ENCODE measurements at regions not wholly inside any gene's neighbourhood (a gene's known extent, or its start where the extent isn't known, plus 50 kb on each side); places are given as distances from the start of the nearest gene placed in this dataset.

DNA sequence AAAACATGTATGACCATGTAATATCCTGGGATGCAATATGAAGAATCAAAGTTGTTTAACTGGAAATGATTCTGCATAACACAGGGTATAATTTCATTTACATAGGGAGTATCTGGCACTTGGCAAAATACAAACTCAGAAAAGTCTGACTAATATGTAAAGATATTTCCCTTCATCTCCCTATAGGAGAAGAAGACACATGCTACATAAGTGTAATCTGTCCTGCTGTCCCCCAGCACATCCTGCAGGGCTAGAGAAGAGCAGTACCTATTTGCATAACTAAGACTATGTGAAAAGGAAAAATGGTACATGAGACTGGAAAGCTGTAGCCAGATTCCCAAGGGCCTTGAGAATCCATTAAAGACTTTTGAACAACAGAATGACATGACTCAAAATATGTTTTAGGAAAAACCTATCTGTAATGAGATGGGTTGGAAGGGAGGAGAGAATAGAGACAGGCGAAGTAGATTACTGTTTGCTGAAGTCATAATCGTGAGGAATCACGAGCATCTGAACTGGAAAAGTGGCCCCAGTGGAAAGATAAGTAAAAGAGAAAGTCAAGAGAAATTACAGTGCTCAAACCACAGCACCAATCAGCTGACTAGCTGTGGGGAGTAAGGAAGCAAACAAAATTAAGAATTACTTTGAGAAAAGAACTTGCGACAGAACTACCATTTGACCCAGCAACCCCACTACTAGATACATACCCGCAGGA, 155.1 kb upstream of the HMGA2 start:
- no peak for DNase-seq (ENCODE audit: extremely low spot score, unreplicated experiment)
- no peaks in the 10 kb centered on the region for H3K4me1 Mint-ChIP-seq (ENCODE audit: unreplicated experiment)
- no peaks in the 10 kb centered on the region for H3K27me3 Mint-ChIP-seq
- TF ChIP-seq CTCF (conservative IDR thresholded peaks at IDR 0.05), result no peak
- H3K4me3 Mint-ChIP-seq, result no peak overlapping the region
- no peaks in the 10 kb centered on the region for H3K36me3 Mint-ChIP-seq
- H3K27ac Mint-ChIP-seq, result no peak overlapping the region
- H3K9me3 Mint-ChIP-seq, result peaks cover 15% of the 10 kb centered on the region

GRCh38 chr12:65670775-65671174, 153.5 kb upstream of the HMGA2 start:
- no peak overlapping the region for H3K27ac Mint-ChIP-seq
- H3K27me3 Mint-ChIP-seq, result no peaks in the 10 kb centered on the region
- peaks cover 9% of the 10 kb centered on the region for H3K4me1 Mint-ChIP-seq (ENCODE audit: unreplicated experiment)
- peaks cover 4% of the 10 kb centered on the region for H3K9me3 Mint-ChIP-seq
- H3K36me3 Mint-ChIP-seq, result no peaks in the 10 kb centered on the region
- TF ChIP-seq CTCF (conservative IDR thresholded peaks at IDR 0.05), result no peak
- DNase-seq (ENCODE audit: extremely low spot score, unreplicated experiment), result no peak
- H3K4me3 Mint-ChIP-seq, result no peak overlapping the region

GRCh38 chr12:65672441-65672840, 151.8 kb upstream of the HMGA2 start:
- Mint-ChIP-seq H3K9me3 (peaks cover 4% of the 10 kb centered on the region), H3K36me3 (no peaks in the 10 kb centered on the region), H3K4me3 (no peak overlapping the region), H3K27me3 (no peaks in the 10 kb centered on the region), H3K27ac (no peak overlapping the region), H3K4me1 (ENCODE audit: unreplicated experiment) (peaks cover 12% of the 10 kb centered on the region)
- no peak for TF ChIP-seq CTCF (conservative IDR thresholded peaks at IDR 0.05)
- no peak for DNase-seq (ENCODE audit: extremely low spot score, unreplicated experiment)

DNA sequence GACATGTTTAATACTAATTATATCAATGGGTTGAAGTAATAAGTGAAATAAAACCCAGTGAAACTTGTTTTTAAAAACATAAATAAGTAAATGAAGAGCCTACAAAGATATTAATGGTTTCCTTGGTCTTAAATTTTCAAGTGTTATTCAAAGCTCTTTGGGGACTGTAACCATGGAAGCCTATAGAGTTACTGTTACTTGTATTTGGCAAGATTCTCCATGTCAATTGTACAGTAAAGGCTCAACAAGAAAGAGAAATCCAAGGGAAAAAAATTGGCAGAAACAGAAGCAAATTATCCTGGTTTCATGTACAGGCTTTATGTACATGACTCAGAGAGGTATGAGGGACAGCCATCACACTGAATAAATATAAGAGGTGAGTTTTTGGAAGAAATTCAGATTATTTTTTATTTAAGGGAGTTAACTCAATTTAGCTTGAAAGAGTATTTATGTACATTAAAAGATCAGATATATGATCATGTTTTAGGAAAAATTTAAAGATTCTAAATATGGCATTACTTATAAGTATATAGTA, 151.1 kb upstream of the HMGA2 start:
- Mint-ChIP-seq H3K4me3 (no peak overlapping the region), H3K4me1 (ENCODE audit: unreplicated experiment) (peaks cover 12% of the 10 kb centered on the region), H3K9me3 (peaks cover 4% of the 10 kb centered on the region), H3K27ac (no peak overlapping the region), H3K36me3 (no peaks in the 10 kb centered on the region), H3K27me3 (no peaks in the 10 kb centered on the region)
- no peak for DNase-seq (ENCODE audit: extremely low spot score, unreplicated experiment)
- no peak for TF ChIP-seq CTCF (conservative IDR thresholded peaks at IDR 0.05)

DNA sequence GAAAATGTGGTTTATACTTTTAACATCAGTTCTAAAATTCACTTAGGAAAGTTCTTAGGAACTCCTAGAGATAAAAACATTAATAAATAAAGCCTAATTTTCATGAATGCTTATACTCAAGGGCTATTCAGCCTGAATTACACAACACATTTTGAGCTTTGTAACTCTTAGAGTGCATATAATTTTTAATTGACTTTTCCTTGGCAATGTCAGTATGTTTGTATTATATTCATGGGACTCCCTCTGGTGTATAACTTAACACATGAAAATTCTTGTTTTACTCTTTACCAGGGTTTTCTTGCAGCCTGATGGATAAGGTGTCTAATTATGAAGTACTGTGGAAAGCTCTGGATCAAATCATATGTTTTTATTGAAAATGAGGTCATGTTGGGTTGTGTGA, 150.6 kb upstream of the HMGA2 start:
- Mint-ChIP-seq H3K27ac (no peak overlapping the region), H3K27me3 (no peaks in the 10 kb centered on the region), H3K9me3 (peaks cover 4% of the 10 kb centered on the region), H3K4me1 (ENCODE audit: unreplicated experiment) (peaks cover 12% of the 10 kb centered on the region), H3K4me3 (no peak overlapping the region), H3K36me3 (no peaks in the 10 kb centered on the region)
- no peak for TF ChIP-seq CTCF (conservative IDR thresholded peaks at IDR 0.05)
- no peak for DNase-seq (ENCODE audit: extremely low spot score, unreplicated experiment)

Data from type B pancreatic cell (in vitro differentiated cells).